ENCODE measurements at regions not wholly inside any gene's neighbourhood (a gene's known extent, or its start where the extent isn't known, plus 50 kb on each side); places are given as distances from the start of the nearest gene placed in this dataset.

- no peak for DNase-seq
Observed at GRCh38 chr20:39269493-39270217, 307.5 kb downstream of the DHX35 start.

GRCh38 chr20:39268981-39269461 lies 306.9 kb downstream of the DHX35 start:
- peak; percentile 73 for DNase-seq

DNA sequence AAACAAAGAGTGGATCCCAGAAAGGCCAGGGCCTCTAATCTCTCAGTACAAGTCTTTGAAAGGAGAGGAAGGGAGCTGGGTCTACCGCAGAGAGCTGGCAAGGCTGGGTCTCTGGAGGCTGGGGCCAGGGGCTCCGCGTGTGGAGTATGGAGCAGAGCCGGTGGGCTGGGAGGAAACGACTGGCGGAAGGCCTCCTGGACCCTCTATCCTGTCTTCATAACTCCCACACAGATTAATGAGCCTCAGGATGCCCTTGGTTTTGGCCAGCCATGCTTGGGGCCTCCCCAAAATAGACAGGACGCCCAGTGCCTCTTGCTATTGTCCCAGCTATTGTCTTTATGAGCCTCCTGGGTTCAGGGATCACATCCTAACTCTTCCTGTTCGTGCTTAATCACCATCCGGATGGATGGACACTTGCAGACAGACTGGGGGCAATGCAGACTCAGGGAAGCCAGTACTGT lies 306.4 kb downstream of the DHX35 start:
- DNase-seq = no peak

GRCh38 chr20:39266989-39267388 lies 304.8 kb downstream of the DHX35 start:
- DNase-seq = no peak

DNA sequence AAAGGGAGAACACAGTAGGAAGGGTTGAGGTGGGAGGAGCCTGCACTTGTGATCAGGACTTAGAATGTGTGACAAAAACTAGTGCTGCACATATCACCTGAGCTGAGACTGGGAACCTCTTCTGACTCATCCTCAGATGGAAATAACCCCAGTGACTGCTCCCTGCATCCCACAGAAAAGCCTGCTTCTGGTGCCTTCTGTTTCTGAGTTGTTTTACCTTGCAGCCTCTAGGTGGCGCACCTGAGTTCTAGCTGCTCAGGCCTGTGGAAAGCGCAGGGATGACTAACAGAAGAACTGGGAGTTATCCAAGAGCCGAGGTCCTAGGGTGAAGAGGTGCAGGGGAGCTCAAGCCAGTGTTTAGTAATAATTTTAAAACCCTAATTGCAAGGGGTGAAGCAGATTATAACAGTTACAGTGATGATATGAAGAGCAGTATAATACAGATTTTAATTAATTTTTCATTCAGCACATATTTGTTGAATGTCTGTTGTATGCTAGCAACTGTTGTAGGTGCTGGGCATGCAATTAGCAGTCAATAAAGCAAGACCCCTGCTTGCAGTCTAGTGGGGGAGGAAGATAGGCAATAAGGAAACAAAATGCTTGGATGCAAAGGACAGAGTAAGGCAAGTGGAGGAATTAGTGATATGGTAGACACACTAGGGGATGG lies 302.5 kb downstream of the DHX35 start:
- peak; percentile 69 for DNase-seq

DNA sequence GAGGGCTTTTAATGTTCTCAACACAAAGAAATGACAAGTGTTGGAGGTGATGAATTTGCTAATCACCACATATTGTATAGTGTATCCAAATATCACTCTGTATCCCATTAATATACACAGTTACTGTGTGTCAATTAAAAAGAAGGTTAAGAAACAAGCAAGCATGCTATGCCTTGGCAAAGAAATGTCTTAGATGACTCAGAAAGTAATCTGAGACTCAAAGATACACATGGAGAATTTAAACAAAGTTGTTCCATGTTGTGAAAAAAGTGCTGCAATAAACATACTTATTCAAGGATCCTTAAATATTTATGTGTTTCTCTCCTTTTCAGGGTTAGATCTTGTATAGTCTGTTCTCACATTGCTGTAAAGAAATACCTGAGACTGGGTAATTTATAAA lies 300.9 kb downstream of the DHX35 start:
- DNase-seq = no peak

DNA sequence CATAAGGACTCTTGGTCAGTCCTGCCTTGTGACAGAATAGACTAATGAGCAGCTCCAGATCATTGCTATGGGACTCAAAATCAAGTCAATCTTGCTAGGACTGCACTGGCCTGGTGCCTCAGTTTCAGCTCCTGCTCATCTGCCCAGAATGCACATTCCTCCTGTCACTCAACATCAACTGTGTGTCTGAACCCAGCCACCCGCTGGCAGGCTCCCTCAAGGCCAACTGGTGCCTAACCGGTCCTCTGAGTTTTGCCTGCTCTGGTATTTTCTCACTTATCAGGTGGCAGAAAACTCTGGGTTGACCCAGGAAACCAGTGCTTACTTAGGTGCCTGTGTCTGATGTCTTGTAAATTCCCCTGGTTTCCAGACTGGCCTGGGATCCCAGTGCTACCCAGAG lies 297.7 kb downstream of the DHX35 start:
- no peak for DNase-seq

- no peak for DNase-seq
Observed at GRCh38 chr20:39259010-39259803, 297.1 kb downstream of the DHX35 start.

GRCh38 chr20:39258253-39258652 lies 296.1 kb downstream of the DHX35 start:
- no peak for DNase-seq

GRCh38 chr20:39253051-39253755 lies 291.1 kb downstream of the DHX35 start:
- DNase-seq = no peak

DNA sequence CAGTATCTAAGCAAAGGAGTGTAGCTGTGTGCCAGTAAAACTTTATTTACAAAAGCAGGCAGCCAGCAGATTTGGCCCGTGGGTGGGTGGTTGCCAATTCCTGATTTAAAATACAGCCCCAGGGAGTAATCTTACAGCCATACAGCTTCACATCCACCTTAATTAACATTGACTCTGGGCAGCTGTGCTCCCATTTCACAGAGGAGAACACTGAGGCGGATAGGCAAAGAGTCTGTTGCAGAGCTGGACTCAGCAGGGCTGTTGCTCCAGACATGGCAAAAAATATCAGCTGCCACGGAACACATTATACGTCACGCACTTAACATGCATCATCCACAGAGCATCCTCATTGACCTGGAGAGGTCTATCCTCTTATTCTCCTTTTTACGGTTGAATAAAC lies 289.9 kb downstream of the DHX35 start:
- DNase-seq = no peak

DNA sequence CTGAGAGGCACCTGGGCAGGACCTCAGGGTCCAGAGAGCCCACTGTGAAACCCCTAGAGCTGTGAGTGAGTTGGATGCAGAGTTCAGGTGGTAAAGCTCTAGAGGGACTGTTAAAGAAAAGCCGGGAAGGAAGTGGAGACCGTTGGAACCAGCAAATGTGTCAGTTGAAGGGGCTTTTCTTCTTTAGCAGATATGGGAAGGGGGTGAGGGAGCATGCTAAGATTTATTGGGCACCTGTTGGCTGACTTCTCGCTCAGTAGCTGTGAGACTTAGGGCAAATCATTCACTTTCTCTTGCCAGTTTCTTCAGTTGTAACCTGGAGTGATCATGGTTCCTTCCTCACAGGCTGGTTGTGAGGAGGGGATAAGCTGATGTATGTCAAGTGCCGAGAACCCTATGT lies 287.7 kb downstream of the DHX35 start:
- DNase-seq = no peak

- no peak for DNase-seq
Observed at GRCh38 chr20:39248862-39249485, 286.8 kb downstream of the DHX35 start.

GRCh38 chr20:39248171-39248861 lies 286.2 kb downstream of the DHX35 start:
- DNase-seq = no peak

DNA sequence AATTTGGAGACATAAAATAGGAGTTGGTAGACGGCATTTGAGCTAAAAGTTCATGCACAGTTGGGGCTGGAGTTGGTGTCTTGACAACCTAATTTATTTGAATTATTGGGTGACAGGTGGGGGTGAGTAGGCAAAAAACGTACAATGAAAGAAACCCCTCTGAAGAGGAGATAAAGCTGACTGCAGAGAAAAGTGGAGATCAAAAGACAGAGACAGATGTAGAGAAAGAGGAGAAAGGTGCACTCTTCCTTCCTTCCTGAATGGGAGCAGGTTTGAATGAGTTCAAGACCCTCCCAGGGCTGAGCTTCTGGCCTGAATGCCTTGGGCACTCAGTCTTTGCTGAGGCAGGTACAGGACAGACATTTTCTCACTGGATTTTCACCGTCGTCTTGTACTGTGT lies 284.3 kb downstream of the DHX35 start:
- DNase-seq = no peak

DNA sequence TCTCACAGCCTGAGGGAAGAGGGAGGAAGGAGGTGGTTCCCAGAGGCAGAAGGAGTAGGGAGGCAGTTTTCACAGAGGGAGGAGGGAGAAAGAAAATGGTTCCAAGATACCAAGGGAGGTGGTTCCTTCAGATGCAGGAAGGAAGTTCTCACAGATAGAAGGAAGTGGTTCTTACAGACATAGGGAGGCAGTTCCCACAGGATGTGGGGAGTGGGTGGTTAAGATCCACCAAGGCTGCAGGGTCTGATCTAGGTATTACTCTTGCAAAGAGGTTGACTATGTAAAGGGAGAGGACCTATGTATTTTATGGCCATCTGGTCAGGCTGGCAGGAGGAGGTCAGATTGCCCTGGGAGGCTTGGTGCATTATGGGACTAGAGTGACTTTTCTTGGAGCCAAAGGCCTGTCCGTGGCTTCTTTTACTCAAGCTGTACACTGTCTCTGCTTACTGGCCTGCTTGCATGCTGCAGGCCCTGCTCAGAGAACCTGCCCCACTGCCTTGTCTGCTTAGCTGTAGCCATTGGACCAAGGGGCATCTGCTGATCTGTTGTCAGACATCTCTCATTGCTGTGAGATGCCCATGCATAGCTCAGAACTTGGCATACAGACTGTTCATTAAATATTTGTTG lies 283.7 kb downstream of the DHX35 start:
- no peak for DNase-seq

GRCh38 chr20:39243962-39244361 lies 281.8 kb downstream of the DHX35 start:
- DNase-seq = no peak

- no peak for DNase-seq
Observed at GRCh38 chr20:39242614-39243013, 280.5 kb downstream of the DHX35 start.

DNA sequence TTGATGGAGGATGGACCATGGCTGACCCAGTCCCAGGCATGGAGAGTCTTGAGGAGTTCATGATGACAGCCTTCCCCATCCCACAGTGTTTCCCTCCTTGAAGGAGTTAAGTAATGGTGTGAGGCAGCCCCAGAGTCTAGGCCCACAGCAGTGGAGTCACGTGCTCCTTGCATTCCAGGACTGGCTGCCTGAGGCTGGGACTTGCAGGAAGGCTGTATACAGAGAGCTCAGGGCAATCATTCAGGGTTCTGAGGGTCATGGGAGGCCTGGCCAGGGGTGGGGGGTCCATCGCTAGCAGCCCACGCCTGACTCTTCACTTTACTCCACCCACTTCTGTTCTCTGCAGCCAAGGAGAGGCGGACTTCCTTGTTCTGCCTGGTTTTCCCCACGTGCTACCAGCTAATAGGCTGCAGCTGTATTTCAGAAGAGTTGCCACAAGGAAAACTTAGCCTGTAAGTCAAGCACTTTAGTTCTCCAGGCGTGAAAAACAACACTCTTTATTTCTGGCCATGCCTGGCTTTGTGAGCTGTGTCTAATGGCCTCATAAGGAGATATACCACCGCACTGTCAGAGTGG lies 272.5 kb downstream of the DHX35 start:
- no peak for DNase-seq

DNA sequence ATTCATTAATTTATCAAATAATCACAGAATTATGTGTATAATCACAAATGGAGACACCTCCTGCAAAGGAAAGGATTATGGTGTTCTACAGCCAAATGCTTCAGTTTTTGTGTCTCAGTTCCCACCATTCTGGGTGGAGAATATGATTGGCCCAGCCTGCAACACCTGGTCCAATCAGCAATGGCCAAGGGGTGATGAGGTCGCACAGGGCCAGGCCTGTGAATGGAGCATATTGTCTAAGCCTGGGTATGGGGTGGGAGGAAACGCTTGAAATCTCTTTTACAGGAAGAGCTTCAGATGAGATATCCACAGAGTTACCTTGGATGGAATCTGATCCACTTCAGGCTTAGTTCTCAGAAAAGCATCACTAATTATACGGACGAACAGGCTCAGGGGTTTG lies 271.6 kb downstream of the DHX35 start:
- DNase-seq = no peak

DNA sequence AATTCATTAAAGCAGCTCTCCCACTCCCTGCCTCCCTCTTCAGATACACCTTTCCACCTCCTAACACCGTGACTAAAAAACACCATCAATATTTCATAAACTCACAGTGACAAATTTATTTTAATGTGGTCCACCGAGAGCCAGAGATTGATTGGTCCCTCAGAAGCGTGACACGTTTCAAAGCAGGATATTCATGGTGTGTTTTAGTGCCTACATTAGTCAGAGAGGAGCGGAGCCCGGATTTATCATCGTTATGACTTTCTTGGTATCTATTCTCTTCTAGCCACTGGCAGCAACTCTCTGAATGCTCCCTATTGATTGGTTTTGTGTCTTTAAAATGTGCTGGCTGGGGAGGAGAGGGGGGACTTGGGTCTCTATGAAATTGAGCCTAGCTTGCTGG lies 265.3 kb downstream of the DHX35 start:
- no peak for DNase-seq

Measured in stimulated activated CD8-positive, alpha-beta memory T cell treated with anti-CD3 and anti-CD28 coated beads, Interleukin-4, amount 100 ng/mL, for 48 hours (primary cell).